Left lung (tissue), 4 donors: ENCODE measurements at regions not wholly inside any gene's neighbourhood (a gene's known extent, or its start where the extent isn't known, plus 50 kb on each side); places are given as distances from the start of the nearest gene placed in this dataset.
A peak's percentile ranks its signal among the peaks of the same experiment; 100 is the strongest.

Experiments used
- ATAC-seq: fragments of 200-7000 bp; cut with Tn5 transposase; one replicate; pipeline ENCODE4 v1.9.1; 2020; ENCODE audit warnings: moderate library complexity
- DNase-seq, 4 donors: peaks; one replicate each; pipeline ENCODE4 v3.0.0-alpha.2; 2013 to 2020
- H3K27ac ChIP-seq, 2 donors: fragments of 200-600 bp; sonication (generic) in 1 of 2; one replicate each; pipeline versions ENCODE4 v1.5.0 to v1.8.0; 2020 to 2021
- H3K27me3 ChIP-seq, 2 donors: fragments of 200-600 bp; sonication (generic) in 1 of 2; one replicate each; pipeline versions ENCODE4 v1.5.0 to v1.8.0; 2020 to 2021
- H3K36me3 ChIP-seq, 2 donors: fragments of 200-600 bp; sonication (generic) in 1 of 2; one replicate each; pipeline versions ENCODE4 v1.5.0 to v1.8.0; 2020 to 2021
- H3K4me1 ChIP-seq, 2 donors: fragments of 200-600 bp; one replicate each; pipeline ENCODE4 v1.8.0; 2021
- H3K4me3 ChIP-seq, 2 donors: fragments of 200-600 bp; sonication (generic) in 1 of 2; one replicate each; pipeline versions ENCODE4 v1.5.0 to v1.8.0; 2020 to 2021; ENCODE audit warnings: mild to moderate bottlenecking in 1 of 2
- H3K9me3 ChIP-seq, 2 donors: fragments of 200-600 bp; sonication (generic) in 1 of 2; one replicate each; pipeline versions ENCODE4 v1.5.0 to v1.8.0; 2020 to 2021
- intact Hi-C, 2 donors: fragments of 100-400 bp; cut with DNase I; formaldehyde crosslinking; loops; one replicate each; pipeline versions ENCODE4 v1.11.2 to v1.14.2; 2022
- TF ChIP-seq, protein P1 (sequence below), 2 donors: fragments of 200-600 bp; sonication (generic) in 1 of 2; IDR thresholded peaks; one replicate each; pipeline versions ENCODE4 v1.5.0 to v1.8.0; 2021; ENCODE audit warnings: antibody characterized with exemption in 2 of 2
- donor health status: DM: no; HTN: yes; CAD: no.
- donor health status: DM: no; HTN: no; CAD: no.

DNA sequence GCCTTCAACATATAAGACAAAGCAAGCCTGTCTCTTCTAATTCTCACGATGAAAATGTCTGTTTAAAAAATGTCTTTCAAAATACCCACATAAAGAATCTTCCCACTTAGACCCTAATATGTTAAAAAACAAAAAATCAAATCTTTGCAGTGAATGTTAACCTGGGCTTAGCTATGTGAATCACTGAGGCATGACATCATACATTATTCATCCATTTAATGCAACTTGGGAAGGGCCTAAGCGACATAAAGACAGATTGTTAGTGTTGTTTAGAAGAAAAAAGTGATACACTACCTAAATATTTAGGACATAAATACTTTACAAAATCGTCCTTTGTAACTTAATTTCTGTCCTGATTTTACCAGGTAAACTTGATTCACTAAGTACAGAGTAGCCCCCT, 648.5 kb upstream of the NRP1 start:
- H3K27me3 ChIP-seq: no peaks in the 10 kb centered on the region

GRCh38 chr10:33981301-33981700, 646.8 kb upstream of the NRP1 start:
- Histone ChIP-seq H3K36me3 (no peaks in the 10 kb centered on the region), H3K27me3 (no peaks in the 10 kb centered on the region), H3K27ac (no peak overlapping the region), H3K4me3 (no peak overlapping the region), H3K9me3 (peaks cover 0 to 2% of the 10 kb centered on the region in 2 donors), H3K4me1 (no peaks in the 10 kb centered on the region)
- intact Hi-C loops: no loop called here
- DNase-seq (no peak), ATAC-seq (no peak)
- TF ChIP-seq, protein P1, sequence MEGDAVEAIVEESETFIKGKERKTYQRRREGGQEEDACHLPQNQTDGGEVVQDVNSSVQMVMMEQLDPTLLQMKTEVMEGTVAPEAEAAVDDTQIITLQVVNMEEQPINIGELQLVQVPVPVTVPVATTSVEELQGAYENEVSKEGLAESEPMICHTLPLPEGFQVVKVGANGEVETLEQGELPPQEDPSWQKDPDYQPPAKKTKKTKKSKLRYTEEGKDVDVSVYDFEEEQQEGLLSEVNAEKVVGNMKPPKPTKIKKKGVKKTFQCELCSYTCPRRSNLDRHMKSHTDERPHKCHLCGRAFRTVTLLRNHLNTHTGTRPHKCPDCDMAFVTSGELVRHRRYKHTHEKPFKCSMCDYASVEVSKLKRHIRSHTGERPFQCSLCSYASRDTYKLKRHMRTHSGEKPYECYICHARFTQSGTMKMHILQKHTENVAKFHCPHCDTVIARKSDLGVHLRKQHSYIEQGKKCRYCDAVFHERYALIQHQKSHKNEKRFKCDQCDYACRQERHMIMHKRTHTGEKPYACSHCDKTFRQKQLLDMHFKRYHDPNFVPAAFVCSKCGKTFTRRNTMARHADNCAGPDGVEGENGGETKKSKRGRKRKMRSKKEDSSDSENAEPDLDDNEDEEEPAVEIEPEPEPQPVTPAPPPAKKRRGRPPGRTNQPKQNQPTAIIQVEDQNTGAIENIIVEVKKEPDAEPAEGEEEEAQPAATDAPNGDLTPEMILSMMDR (IDR thresholded peaks at IDR 0.05): no peak

More for the DNA sequence above, 648.5 kb upstream of the NRP1 start:
- intact Hi-C loops: no loop called here
- no peak for ATAC-seq
- no peaks in the 10 kb centered on the region for H3K36me3 ChIP-seq
- peaks cover 0 to 2% of the 10 kb centered on the region in 2 donors for H3K9me3 ChIP-seq
- no peak overlapping the region for H3K4me3 ChIP-seq
- no peaks in the 10 kb centered on the region for H3K4me1 ChIP-seq
- H3K27ac ChIP-seq: no peak overlapping the region
- DNase-seq: no peak
- TF ChIP-seq, protein P1 (IDR thresholded peaks at IDR 0.05): no peak

DNA sequence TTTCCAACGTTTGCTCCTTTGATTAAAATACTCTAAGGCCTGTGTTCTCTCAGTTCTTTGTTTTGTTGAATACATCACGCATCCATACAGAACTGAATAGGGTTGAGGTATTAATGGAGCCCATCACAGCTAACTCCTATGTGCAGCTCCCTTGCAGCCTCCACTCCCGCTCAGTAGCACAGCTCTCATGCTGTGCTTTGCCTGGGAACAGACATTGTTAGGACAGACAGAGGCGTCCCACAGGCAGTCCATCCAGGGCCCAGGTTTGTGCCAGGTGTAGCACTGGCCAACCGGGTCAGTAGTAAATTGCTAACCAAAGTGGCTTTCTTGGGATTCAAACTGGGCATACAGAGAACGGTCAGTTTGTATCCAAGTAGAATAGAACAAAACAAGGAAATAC, 644.7 kb upstream of the NRP1 start:
- no peaks in the 10 kb centered on the region for H3K4me1 ChIP-seq
- no peaks in the 10 kb centered on the region for H3K36me3 ChIP-seq
- intact Hi-C loops: no loop called here
- H3K4me3 ChIP-seq: no peak overlapping the region
- no peak overlapping the region for H3K27ac ChIP-seq
- H3K9me3 ChIP-seq: no peaks in the 10 kb centered on the region
- DNase-seq (no peak), ATAC-seq (no peak)
- TF ChIP-seq, protein P1 (IDR thresholded peaks at IDR 0.05): no peak
- no peaks in the 10 kb centered on the region for H3K27me3 ChIP-seq

GRCh38 chr10:33975481-33975880, 641.0 kb upstream of the NRP1 start:
- Histone ChIP-seq H3K4me3 (no peak overlapping the region), H3K27me3 (no peaks in the 10 kb centered on the region), H3K4me1 (no peaks in the 10 kb centered on the region), H3K36me3 (no peaks in the 10 kb centered on the region), H3K27ac (no peak overlapping the region), H3K9me3 (peaks cover 0 to 2% of the 10 kb centered on the region in 2 donors)
- DNase-seq (peak in 2 of 4 donors; percentile 9 to 16), ATAC-seq (no peak)
- intact Hi-C loops: no loop called here
- TF ChIP-seq, protein P1 (IDR thresholded peaks at IDR 0.05): no peak

DNA sequence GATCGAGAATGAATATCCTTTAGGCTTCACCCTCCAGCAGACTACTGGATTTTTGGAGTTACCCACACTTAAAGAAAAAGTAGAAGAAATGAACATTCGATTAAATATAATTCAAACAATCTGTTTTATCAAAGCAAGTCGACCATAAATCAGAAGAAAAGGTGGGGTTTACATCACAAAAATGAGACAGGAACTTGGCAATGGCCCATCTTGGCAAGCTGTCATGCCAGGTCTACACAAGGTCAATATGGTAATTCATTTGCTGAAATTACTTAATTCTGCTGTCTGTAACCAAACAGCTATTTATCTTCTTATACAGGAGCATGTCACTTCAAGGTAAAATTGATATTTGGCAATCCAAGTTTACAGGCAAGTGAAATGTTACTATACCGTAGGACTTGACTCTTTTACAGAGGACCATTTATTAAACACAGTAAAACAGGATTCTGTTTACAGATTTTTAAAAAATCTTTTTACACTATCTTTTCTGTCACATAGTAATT, 640.6 kb upstream of the NRP1 start:
- Histone ChIP-seq H3K4me1 (no peaks in the 10 kb centered on the region), H3K27me3 (no peaks in the 10 kb centered on the region), H3K4me3 (no peak overlapping the region), H3K27ac (no peak overlapping the region), H3K36me3 (no peaks in the 10 kb centered on the region), H3K9me3 (peaks cover 0 to 2% of the 10 kb centered on the region in 2 donors)
- ATAC-seq: no peak
- no peak for DNase-seq
- intact Hi-C loops: no loop called here
- TF ChIP-seq, protein P1 (IDR thresholded peaks at IDR 0.05): no peak
